ENCODE measurements at regions not wholly inside any gene's neighbourhood (a gene's known extent, or its start where the extent isn't known, plus 50 kb on each side); places are given as distances from the start of the nearest gene placed in this dataset.
"Not testable (repeated sequence)": the region's sequence is repeated elsewhere in the genome, so short reads cannot be mapped to it uniquely, and the experiment has no call there.

- DNase-seq (ENCODE audit: low read depth): no peak
Measured at GRCh38 chr11:23765682-23766252, 731.1 kb upstream of the LUZP2 start.

GRCh38 chr11:23767576-23767975 is 729.3 kb upstream of the LUZP2 start:
- no peak for DNase-seq (ENCODE audit: low read depth)

GRCh38 chr11:23769214-23769613 is 727.6 kb upstream of the LUZP2 start:
- no peak for DNase-seq (ENCODE audit: low read depth)

- DNase-seq (ENCODE audit: low read depth): no peak
Measured at GRCh38 chr11:23772081-23772480, 724.8 kb upstream of the LUZP2 start.

- DNase-seq (ENCODE audit: low read depth): no peak
Measured at GRCh38 chr11:23778971-23779370, 717.9 kb upstream of the LUZP2 start.

- no peak for DNase-seq (ENCODE audit: low read depth)
Measured at GRCh38 chr11:23780231-23780630, 716.6 kb upstream of the LUZP2 start.

GRCh38 chr11:23781803-23782560 is 714.9 kb upstream of the LUZP2 start:
- no peak for DNase-seq (ENCODE audit: low read depth)

- DNase-seq (ENCODE audit: low read depth): not testable (repeated sequence)
Measured at GRCh38 chr11:23786974-23787373, 709.9 kb upstream of the LUZP2 start.

- DNase-seq (ENCODE audit: low read depth): no peak
Measured at GRCh38 chr11:23789200-23789853, 707.5 kb upstream of the LUZP2 start.

- no peak for DNase-seq (ENCODE audit: low read depth)
Measured at GRCh38 chr11:23789938-23790371, 706.9 kb upstream of the LUZP2 start.

- no peak for DNase-seq (ENCODE audit: low read depth)
Measured at GRCh38 chr11:23797624-23798419, 699.0 kb upstream of the LUZP2 start.

- DNase-seq (ENCODE audit: low read depth): not testable (repeated sequence)
Measured at GRCh38 chr11:23834306-23834705, 662.5 kb upstream of the LUZP2 start.

GRCh38 chr11:23836981-23837380 is 659.9 kb upstream of the LUZP2 start:
- DNase-seq (ENCODE audit: low read depth): no peak

GRCh38 chr11:23840872-23841271 is 656.0 kb upstream of the LUZP2 start:
- DNase-seq (ENCODE audit: low read depth): no peak

GRCh38 chr11:23846902-23847422 is 649.9 kb upstream of the LUZP2 start:
- DNase-seq (ENCODE audit: low read depth): no peak

- DNase-seq (ENCODE audit: low read depth): no peak
Measured at GRCh38 chr11:23851216-23851615, 645.6 kb upstream of the LUZP2 start.

GRCh38 chr11:23856654-23857053 is 640.2 kb upstream of the LUZP2 start:
- no peak for DNase-seq (ENCODE audit: low read depth)

- DNase-seq (ENCODE audit: low read depth): no peak
Measured at GRCh38 chr11:23859087-23859486, 637.8 kb upstream of the LUZP2 start.

GRCh38 chr11:23861615-23862014 is 635.2 kb upstream of the LUZP2 start:
- DNase-seq (ENCODE audit: low read depth): no peak

GRCh38 chr11:23865341-23865975 is 631.4 kb upstream of the LUZP2 start:
- DNase-seq (ENCODE audit: low read depth): no peak

- no peak for DNase-seq (ENCODE audit: low read depth)
Measured at GRCh38 chr11:23866641-23867040, 630.2 kb upstream of the LUZP2 start.

GRCh38 chr11:23869671-23870070 is 627.2 kb upstream of the LUZP2 start:
- no peak for DNase-seq (ENCODE audit: low read depth)
